ENCODE measurements at regions not wholly inside any gene's neighbourhood (a gene's known extent, or its start where the extent isn't known, plus 50 kb on each side); places are given as distances from the start of the nearest gene placed in this dataset.

DNA sequence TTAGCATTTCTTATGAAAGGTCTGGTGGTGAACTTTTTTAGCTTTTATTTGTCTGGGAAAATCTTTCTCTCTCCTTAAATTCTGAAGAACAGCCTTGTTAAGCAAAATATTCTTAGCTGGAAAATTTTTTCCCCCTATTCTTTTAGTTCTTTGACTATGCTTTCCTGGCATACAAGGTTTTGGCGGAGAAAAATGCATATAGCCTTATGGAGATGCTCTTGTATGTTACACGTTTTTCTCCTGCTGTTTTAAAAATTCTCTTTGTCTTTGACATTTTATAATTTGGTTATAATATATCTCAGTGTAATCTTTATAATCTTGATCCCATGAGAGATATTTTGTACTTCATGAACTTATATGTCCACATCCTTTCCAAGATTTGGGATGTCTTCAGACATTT is 1190.4 kb upstream of the ZEB2 start:
- POLR2A ChIA-PET: no interaction called here
- H3K9me3 ChIP-seq (ENCODE audit: control insufficient read depth, insufficient read depth, low read depth, low read length): no peaks in the 10 kb centered on the region
- peak; percentile 83 for TF ChIP-seq SETDB1 (IDR thresholded peaks at IDR 0.05; ENCODE audit: insufficient read length, low read length)
- peak; percentile 83 for TF ChIP-seq ZNF791 (tag by site-specific recombination; IDR thresholded peaks at IDR 0.05)
- TF ChIP-seq ZNF561 (tag by site-specific recombination; IDR thresholded peaks at IDR 0.05; ENCODE audit: borderline replicate concordance): no peak
- H3K27ac ChIP-seq (ENCODE audit: extremely low read depth, low read depth, low read length): no peak overlapping the region
- H3K4me3 ChIP-seq (ENCODE audit: low read depth, low read length): no peak overlapping the region
- CTCF ChIA-PET: no interaction called here
- no peaks in the 10 kb centered on the region for H3K4me1 ChIP-seq (ENCODE audit: control insufficient read depth, insufficient read depth, low read length)
- H3K36me3 ChIP-seq (ENCODE audit: control insufficient read depth in 2 of 2, insufficient read depth in 1 of 2, low read length in 2 of 2): no peaks in the 10 kb centered on the region

DNA sequence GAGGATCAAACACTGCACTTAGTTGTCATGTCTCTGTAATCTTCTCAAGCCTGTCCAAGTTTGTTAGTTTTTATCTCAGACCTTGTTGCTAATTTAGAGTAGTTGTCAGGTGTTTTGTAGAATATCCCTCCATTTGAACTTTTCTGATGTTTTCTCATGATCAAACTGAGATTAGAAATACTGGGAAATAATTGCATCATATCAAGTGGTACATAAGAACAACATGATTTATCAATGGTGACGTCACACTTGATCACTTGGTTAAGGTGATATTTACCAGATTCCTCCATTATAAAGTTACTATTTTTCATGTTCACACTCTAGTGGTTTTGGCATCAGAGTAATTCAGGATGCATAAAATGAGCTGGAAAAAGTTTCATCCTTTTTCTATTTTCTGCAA is 1182.4 kb upstream of the ZEB2 start:
- TF ChIP-seq, protein P1, sequence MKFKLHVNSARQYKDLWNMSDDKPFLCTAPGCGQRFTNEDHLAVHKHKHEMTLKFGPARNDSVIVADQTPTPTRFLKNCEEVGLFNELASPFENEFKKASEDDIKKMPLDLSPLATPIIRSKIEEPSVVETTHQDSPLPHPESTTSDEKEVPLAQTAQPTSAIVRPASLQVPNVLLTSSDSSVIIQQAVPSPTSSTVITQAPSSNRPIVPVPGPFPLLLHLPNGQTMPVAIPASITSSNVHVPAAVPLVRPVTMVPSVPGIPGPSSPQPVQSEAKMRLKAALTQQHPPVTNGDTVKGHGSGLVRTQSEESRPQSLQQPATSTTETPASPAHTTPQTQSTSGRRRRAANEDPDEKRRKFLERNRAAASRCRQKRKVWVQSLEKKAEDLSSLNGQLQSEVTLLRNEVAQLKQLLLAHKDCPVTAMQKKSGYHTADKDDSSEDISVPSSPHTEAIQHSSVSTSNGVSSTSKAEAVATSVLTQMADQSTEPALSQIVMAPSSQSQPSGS (tag by site-specific recombination; IDR thresholded peaks at IDR 0.05; ENCODE audit: low read depth): 0 out of 2 replicates have a peak, but pooled peaks have one; percentile 15
- no peak for TF ChIP-seq GLI4 (tag by site-specific recombination; IDR thresholded peaks at IDR 0.05)
- no peak for TF ChIP-seq ZFP69B (tag by site-specific recombination; IDR thresholded peaks at IDR 0.05)
- TF ChIP-seq ZNF114 (tag by site-specific recombination; IDR thresholded peaks at IDR 0.05): no peak
- TF ChIP-seq ZEB2 (tag by site-specific recombination; IDR thresholded peaks at IDR 0.05): no peak
- TF ChIP-seq ZNF10 (tag by site-specific recombination; IDR thresholded peaks at IDR 0.05): no peak
- CTCF ChIA-PET: interaction anchor here (0.6 kb wide), 1 partner anchor 517 kb away, joined by 4 read pairs; no protein-coding TSS in a partner anchor
- H3K9me3 ChIP-seq (ENCODE audit: control insufficient read depth, insufficient read depth, low read depth, low read length): no peaks in the 10 kb centered on the region
- no peak overlapping the region for H3K4me3 ChIP-seq (ENCODE audit: low read depth, low read length)
- POLR2A ChIA-PET: no interaction called here
- no peaks in the 10 kb centered on the region for H3K4me1 ChIP-seq (ENCODE audit: control insufficient read depth, insufficient read depth, low read length)
- H3K27ac ChIP-seq (ENCODE audit: extremely low read depth, low read depth, low read length): no peak overlapping the region
- H3K36me3 ChIP-seq (ENCODE audit: control insufficient read depth in 2 of 2, insufficient read depth in 1 of 2, low read length in 2 of 2): no peaks in the 10 kb centered on the region

DNA sequence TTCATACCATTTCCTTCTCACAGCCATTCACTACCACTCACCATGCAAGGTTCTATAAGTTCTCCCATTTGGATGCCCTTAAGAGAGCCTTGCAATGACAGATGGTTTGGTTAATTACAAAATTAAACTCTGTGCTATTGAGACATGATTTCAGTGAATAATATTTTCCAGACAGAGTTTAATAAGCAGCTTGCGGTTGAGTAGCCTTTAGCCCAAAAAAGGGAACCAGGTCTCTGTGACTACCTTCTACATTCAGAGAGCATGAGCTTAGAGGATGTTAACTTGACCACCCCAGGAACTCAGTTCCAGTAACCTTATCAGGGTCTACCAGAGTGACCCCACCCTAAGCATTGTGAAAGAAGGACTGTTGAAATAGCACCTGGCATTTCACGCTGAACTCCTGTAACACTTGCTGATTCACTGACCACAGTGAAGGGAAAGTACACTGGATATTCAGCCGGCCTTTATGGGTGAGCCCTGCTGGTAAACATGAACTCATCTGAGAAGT is 1173.1 kb upstream of the ZEB2 start:
- H3K9me3 ChIP-seq (ENCODE audit: control insufficient read depth, insufficient read depth, low read depth, low read length): no peaks in the 10 kb centered on the region
- CTCF ChIA-PET: interaction anchor here (0.6 kb wide), 1 partner anchor 66 kb away, joined by 3 read pairs; no protein-coding TSS in a partner anchor
- TF ChIP-seq ZNF558 (tag by site-specific recombination; IDR thresholded peaks at IDR 0.05) (no peak), ZNF114 (tag by site-specific recombination; IDR thresholded peaks at IDR 0.05) (no peak), ZNF768 (tag by site-specific recombination; IDR thresholded peaks at IDR 0.05) (no peak), TRIM28 (IDR thresholded peaks at IDR 0.05; ENCODE audit: borderline replicate concordance, low read length) (no peak)
- TF ChIP-seq, protein P2, sequence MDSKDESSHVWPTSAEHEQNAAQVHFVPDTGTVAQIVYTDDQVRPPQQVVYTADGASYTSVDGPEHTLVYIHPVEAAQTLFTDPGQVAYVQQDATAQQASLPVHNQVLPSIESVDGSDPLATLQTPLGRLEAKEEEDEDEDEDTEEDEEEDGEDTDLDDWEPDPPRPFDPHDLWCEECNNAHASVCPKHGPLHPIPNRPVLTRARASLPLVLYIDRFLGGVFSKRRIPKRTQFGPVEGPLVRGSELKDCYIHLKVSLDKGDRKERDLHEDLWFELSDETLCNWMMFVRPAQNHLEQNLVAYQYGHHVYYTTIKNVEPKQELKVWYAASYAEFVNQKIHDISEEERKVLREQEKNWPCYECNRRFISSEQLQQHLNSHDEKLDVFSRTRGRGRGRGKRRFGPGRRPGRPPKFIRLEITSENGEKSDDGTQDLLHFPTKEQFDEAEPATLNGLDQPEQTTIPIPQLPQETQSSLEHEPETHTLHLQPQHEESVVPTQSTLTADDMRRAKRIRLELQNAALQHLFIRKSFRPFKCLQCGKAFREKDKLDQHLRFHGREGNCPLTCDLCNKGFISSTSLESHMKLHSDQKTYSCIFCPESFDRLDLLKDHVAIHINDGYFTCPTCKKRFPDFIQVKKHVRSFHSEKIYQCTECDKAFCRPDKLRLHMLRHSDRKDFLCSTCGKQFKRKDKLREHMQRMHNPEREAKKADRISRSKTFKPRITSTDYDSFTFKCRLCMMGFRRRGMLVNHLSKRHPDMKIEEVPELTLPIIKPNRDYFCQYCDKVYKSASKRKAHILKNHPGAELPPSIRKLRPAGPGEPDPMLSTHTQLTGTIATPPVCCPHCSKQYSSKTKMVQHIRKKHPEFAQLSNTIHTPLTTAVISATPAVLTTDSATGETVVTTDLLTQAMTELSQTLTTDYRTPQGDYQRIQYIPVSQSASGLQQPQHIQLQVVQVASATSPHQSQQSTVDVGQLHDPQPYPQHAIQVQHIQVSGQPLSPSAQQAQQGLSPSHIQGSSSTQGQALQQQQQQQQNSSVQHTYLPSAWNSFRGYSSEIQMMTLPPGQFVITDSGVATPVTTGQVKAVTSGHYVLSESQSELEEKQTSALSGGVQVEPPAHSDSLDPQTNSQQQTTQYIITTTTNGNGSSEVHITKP (tag by site-specific recombination; IDR thresholded peaks at IDR 0.05): no peak
- TF ChIP-seq, protein P1 (tag by site-specific recombination; IDR thresholded peaks at IDR 0.05; ENCODE audit: low read depth): no peak
- TF ChIP-seq, protein P3, sequence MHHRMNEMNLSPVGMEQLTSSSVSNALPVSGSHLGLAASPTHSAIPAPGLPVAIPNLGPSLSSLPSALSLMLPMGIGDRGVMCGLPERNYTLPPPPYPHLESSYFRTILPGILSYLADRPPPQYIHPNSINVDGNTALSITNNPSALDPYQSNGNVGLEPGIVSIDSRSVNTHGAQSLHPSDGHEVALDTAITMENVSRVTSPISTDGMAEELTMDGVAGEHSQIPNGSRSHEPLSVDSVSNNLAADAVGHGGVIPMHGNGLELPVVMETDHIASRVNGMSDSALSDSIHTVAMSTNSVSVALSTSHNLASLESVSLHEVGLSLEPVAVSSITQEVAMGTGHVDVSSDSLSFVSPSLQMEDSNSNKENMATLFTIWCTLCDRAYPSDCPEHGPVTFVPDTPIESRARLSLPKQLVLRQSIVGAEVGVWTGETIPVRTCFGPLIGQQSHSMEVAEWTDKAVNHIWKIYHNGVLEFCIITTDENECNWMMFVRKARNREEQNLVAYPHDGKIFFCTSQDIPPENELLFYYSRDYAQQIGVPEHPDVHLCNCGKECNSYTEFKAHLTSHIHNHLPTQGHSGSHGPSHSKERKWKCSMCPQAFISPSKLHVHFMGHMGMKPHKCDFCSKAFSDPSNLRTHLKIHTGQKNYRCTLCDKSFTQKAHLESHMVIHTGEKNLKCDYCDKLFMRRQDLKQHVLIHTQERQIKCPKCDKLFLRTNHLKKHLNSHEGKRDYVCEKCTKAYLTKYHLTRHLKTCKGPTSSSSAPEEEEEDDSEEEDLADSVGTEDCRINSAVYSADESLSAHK (tag by site-specific recombination; IDR thresholded peaks at IDR 0.05): no peak
- H3K27ac ChIP-seq (ENCODE audit: extremely low read depth, low read depth, low read length): no peak overlapping the region
- H3K4me3 ChIP-seq (ENCODE audit: low read depth, low read length): no peak overlapping the region
- POLR2A ChIA-PET: no interaction called here
- no peaks in the 10 kb centered on the region for H3K36me3 ChIP-seq (ENCODE audit: control insufficient read depth in 2 of 2, insufficient read depth in 1 of 2, low read length in 2 of 2)
- no peaks in the 10 kb centered on the region for H3K4me1 ChIP-seq (ENCODE audit: control insufficient read depth, insufficient read depth, low read length)

All from HEK293 (cell line).